WTC11 (cell line): ENCODE measurements at regions not wholly inside any gene's neighbourhood (a gene's known extent, or its start where the extent isn't known, plus 50 kb on each side); places are given as distances from the start of the nearest gene placed in this dataset.

Experiments
- ESRRA ChIP-seq: sonication (generic); formaldehyde crosslinking; IDR thresholded peaks from 2 replicates; pipeline ENCODE4 v1.8.1; 2022; ENCODE audit warnings: mild to moderate bottlenecking, missing genetic modification reagents, borderline replicate concordance
- ETV6 ChIP-seq: sonication (generic); formaldehyde crosslinking; IDR thresholded peaks from 2 replicates; pipeline ENCODE4 v1.8.1; 2022; ENCODE audit warnings: mild to moderate bottlenecking, missing genetic modification reagents
- FOXJ3 ChIP-seq: sonication (generic); formaldehyde crosslinking; IDR thresholded peaks from 2 replicates; pipeline ENCODE4 v1.9.0; 2021; ENCODE audit warnings: missing genetic modification reagents, mild to moderate bottlenecking, borderline replicate concordance
- FOXK1 ChIP-seq: sonication (generic); formaldehyde crosslinking; IDR thresholded peaks from 2 replicates; pipeline ENCODE4 v1.8.0; 2022; ENCODE audit warnings: mild to moderate bottlenecking, moderate library complexity, missing genetic modification reagents
- JUN ChIP-seq: sonication (generic); formaldehyde crosslinking; IDR thresholded peaks from 2 replicates; pipeline ENCODE4 v1.8.0; 2023; ENCODE audit warnings: mild to moderate bottlenecking, missing genetic modification reagents
- MXD4 ChIP-seq: fragments of 250-450 bp; sonication (Bioruptor Pico); IDR thresholded peaks from 2 replicates; pipeline ENCODE4 v1.8.0; 2021; ENCODE audit warnings: mild to moderate bottlenecking, moderate library complexity, borderline replicate concordance
- ZNF219 ChIP-seq: sonication (generic); formaldehyde crosslinking; IDR thresholded peaks from 2 replicates; pipeline ENCODE4 v1.8.0; 2023; ENCODE audit warnings: missing genetic modification reagents, mild to moderate bottlenecking, borderline replicate concordance
- TF ChIP-seq, protein P1 (sequence below): sonication (generic); formaldehyde crosslinking; IDR thresholded peaks from 2 replicates; pipeline ENCODE4 v1.8.1; 2022; ENCODE audit warnings: missing genetic modification reagents, borderline replicate concordance
- TF ChIP-seq, protein P2 (sequence below): fragments of 200-600 bp; IDR thresholded peaks from 2 replicates; pipeline ENCODE4 v1.8.0; 2022; ENCODE audit warnings: antibody characterized with exemption
- TF ChIP-seq, protein P3 (sequence below): sonication (generic); formaldehyde crosslinking; IDR thresholded peaks from 2 replicates; pipeline ENCODE4 v1.8.1; 2023; ENCODE audit warnings: mild to moderate bottlenecking, missing genetic modification reagents
- TF ChIP-seq, protein P4 (sequence below): sonication (generic); formaldehyde crosslinking; IDR thresholded peaks from 2 replicates; pipeline ENCODE4 v1.8.0; 2022; ENCODE audit warnings: mild to moderate bottlenecking, missing genetic modification reagents

DNA sequence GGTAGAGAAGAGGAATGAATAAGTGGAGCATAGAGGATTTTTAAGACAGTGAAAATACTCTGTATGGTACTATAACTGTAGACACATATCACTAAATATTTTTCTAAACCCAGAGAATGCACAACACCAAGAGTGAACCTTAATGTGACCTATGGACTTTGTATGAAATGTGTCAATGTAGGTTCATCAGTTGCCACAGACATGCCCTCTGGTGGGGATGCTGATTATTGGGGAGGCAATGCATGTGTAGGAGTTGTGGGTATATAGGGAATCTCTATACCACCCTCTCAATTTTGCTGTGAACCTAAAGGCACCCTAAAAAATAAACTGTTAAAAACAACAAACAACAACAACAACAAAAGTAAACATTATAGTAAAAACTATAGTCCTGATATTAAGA, 293.7 kb downstream of the RNF144B start:
- TF ChIP-seq, protein P1, sequence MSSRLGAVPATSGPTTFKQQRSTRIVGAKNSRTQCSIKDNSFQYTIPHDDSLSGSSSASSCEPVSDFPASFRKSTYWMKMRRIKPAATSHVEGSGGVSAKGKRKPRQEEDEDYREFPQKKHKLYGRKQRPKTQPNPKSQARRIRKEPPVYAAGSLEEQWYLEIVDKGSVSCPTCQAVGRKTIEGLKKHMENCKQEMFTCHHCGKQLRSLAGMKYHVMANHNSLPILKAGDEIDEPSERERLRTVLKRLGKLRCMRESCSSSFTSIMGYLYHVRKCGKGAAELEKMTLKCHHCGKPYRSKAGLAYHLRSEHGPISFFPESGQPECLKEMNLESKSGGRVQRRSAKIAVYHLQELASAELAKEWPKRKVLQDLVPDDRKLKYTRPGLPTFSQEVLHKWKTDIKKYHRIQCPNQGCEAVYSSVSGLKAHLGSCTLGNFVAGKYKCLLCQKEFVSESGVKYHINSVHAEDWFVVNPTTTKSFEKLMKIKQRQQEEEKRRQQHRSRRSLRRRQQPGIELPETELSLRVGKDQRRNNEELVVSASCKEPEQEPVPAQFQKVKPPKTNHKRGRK (CRISPR knock-in tag) = no peak
- TF ChIP-seq ESRRA = no peak
- TF ChIP-seq, protein P2, sequence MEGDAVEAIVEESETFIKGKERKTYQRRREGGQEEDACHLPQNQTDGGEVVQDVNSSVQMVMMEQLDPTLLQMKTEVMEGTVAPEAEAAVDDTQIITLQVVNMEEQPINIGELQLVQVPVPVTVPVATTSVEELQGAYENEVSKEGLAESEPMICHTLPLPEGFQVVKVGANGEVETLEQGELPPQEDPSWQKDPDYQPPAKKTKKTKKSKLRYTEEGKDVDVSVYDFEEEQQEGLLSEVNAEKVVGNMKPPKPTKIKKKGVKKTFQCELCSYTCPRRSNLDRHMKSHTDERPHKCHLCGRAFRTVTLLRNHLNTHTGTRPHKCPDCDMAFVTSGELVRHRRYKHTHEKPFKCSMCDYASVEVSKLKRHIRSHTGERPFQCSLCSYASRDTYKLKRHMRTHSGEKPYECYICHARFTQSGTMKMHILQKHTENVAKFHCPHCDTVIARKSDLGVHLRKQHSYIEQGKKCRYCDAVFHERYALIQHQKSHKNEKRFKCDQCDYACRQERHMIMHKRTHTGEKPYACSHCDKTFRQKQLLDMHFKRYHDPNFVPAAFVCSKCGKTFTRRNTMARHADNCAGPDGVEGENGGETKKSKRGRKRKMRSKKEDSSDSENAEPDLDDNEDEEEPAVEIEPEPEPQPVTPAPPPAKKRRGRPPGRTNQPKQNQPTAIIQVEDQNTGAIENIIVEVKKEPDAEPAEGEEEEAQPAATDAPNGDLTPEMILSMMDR = no peak
- TF ChIP-seq, protein P3, sequence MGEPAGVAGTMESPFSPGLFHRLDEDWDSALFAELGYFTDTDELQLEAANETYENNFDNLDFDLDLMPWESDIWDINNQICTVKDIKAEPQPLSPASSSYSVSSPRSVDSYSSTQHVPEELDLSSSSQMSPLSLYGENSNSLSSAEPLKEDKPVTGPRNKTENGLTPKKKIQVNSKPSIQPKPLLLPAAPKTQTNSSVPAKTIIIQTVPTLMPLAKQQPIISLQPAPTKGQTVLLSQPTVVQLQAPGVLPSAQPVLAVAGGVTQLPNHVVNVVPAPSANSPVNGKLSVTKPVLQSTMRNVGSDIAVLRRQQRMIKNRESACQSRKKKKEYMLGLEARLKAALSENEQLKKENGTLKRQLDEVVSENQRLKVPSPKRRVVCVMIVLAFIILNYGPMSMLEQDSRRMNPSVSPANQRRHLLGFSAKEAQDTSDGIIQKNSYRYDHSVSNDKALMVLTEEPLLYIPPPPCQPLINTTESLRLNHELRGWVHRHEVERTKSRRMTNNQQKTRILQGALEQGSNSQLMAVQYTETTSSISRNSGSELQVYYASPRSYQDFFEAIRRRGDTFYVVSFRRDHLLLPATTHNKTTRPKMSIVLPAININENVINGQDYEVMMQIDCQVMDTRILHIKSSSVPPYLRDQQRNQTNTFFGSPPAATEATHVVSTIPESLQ (CRISPR knock-in tag) = no peak
- no peak for TF ChIP-seq ETV6 (CRISPR knock-in tag)
- TF ChIP-seq JUN (CRISPR knock-in tag) = no peak
- TF ChIP-seq, protein P4, sequence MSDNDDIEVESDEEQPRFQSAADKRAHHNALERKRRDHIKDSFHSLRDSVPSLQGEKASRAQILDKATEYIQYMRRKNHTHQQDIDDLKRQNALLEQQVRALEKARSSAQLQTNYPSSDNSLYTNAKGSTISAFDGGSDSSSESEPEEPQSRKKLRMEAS (CRISPR knock-in tag) = no peak
- TF ChIP-seq ZNF219 (CRISPR knock-in tag) = no peak
- TF ChIP-seq MXD4 = no peak
- TF ChIP-seq FOXK1 (CRISPR knock-in tag) = no peak
- TF ChIP-seq FOXJ3 = no peak
